IMR-90 (cell line): ENCODE measurements at regions not wholly inside any gene's neighbourhood (a gene's known extent, or its start where the extent isn't known, plus 50 kb on each side); places are given as distances from the start of the nearest gene placed in this dataset.

Source experiments
- ATAC-seq: fragments of 200-7000 bp; cut with Tn5 transposase; 2 replicates; pipeline ENCODE4 v1.9.1; 2020; ENCODE audit warnings: low read depth, mild to moderate bottlenecking, moderate library complexity
- BruUV-seq: library from RNA; stranded (reverse); fragments of 400-500 nt; replicated peaks from 2 replicates; lab custom pipeline; 2021; lab: Mats Ljungman, UMichigan
- CTCF ChIA-PET: fragments of 300-600 bp; formaldehyde crosslinking; extraction: SDS; loops from one replicate; lab custom pipeline; 2021; ENCODE audit warnings: antibody characterized with exemption; lab: Yijun Ruan, JAX
- POLR2A ChIA-PET: fragments of 300-600 bp; sonication (Branson Sonifier 250); formaldehyde crosslinking; loops from one replicate; lab custom pipeline; 2022; ENCODE audit warnings: antibody characterized with exemption; ENCODE audit not compliant: unreplicated experiment; lab: Charles Lee
- DNase-seq: peaks from one replicate; pipeline ENCODE4 v3.0.0; 2013
- H2AFZ ChIP-seq: replicated peaks from 2 replicates; pipeline ENCODE3; 2013; ENCODE audit warnings: low read length, mild to moderate bottlenecking; ENCODE audit not compliant: poor library complexity
- H2AK5ac ChIP-seq: 2 replicates; pipeline ENCODE4 v1.6.1; 2013; ENCODE audit warnings: low read depth, low read length, inconsistent platforms
- H2AK9ac ChIP-seq: replicated peaks from 2 replicates; pipeline ENCODE3; 2013; ENCODE audit warnings: mild to moderate bottlenecking, low read depth, low read length, moderate library complexity; ENCODE audit not compliant: poor library complexity
- H2BK120ac ChIP-seq: 2 replicates; pipeline ENCODE4 v1.6.1; 2013; ENCODE audit warnings: low read depth, low read length, inconsistent platforms
- H2BK15ac ChIP-seq: 3 replicates; pipeline ENCODE4 v1.6.1; 2013; ENCODE audit warnings: low read depth, low read length, inconsistent platforms
- H2BK20ac ChIP-seq: 2 replicates; pipeline ENCODE4 v1.6.1; 2013; ENCODE audit warnings: low read depth, mild to moderate bottlenecking, inconsistent platforms, low read length, moderate library complexity
- H2BK5ac ChIP-seq: 2 replicates; pipeline ENCODE4 v1.6.1; 2013; ENCODE audit warnings: mild to moderate bottlenecking, low read depth, low read length, inconsistent platforms; ENCODE audit not compliant: poor library complexity, severe bottlenecking
- H3K14ac ChIP-seq: replicated peaks from 2 replicates; pipeline ENCODE4 v1.6.1; 2013; ENCODE audit warnings: low read depth, low read length, inconsistent platforms
- H3K18ac ChIP-seq: 2 replicates; pipeline ENCODE4 v1.6.1; 2013; ENCODE audit warnings: low read depth, low read length, control low read depth
- H3K23ac ChIP-seq: 2 replicates; pipeline ENCODE4 v1.6.1; 2013; ENCODE audit warnings: low read depth, low read length, inconsistent platforms
- H3K27ac ChIP-seq: 2 replicates; pipeline ENCODE4 v1.5.1; 2013; ENCODE audit warnings: mild to moderate bottlenecking, control low read depth, low read length; ENCODE audit not compliant: insufficient read depth
- H3K27me3 ChIP-seq: 2 replicates; pipeline ENCODE4 v1.6.1; 2013; ENCODE audit warnings: low read length; ENCODE audit not compliant: control insufficient read depth, insufficient read depth
- H3K36me3 ChIP-seq: 2 replicates; pipeline ENCODE4 v1.6.1; 2013; ENCODE audit warnings: low read length, mixed read lengths; ENCODE audit not compliant: control insufficient read depth, insufficient read depth
- H3K4ac ChIP-seq: 2 replicates; pipeline ENCODE4 v1.6.1; 2013; ENCODE audit warnings: low read depth, low read length, inconsistent platforms
- H3K4me1 ChIP-seq: 2 replicates; pipeline ENCODE4 v1.6.1; 2013; ENCODE audit warnings: low read length, mixed read lengths; ENCODE audit not compliant: control insufficient read depth, insufficient read depth
- H3K4me2 ChIP-seq: 2 replicates; pipeline ENCODE4 v1.6.1; 2013; ENCODE audit warnings: low read depth, mild to moderate bottlenecking, control low read depth, low read length, moderate library complexity
- H3K4me3 ChIP-seq: 2 replicates; pipeline ENCODE4 v1.5.1; 2013; ENCODE audit warnings: low read depth, mild to moderate bottlenecking, control low read depth, low read length, moderate library complexity; ENCODE audit not compliant: insufficient read depth
- H3K56ac ChIP-seq: 2 replicates; pipeline ENCODE4 v1.6.1; 2013; ENCODE audit warnings: low read length, inconsistent platforms; ENCODE audit not compliant: insufficient read depth; ENCODE audit errors: extremely low read depth
- H3K79me1 ChIP-seq, 2 experiments: 2 replicates each; pipeline ENCODE4 v1.6.1; 2013; ENCODE audit warnings: low read length in 2 of 2, inconsistent platforms in 1 of 2, low read depth in 1 of 2
- H3K9ac ChIP-seq: 2 replicates; pipeline ENCODE4 v1.6.1; 2013; ENCODE audit warnings: low read depth, low read length, control low read depth
- H3K9me1 ChIP-seq: 2 replicates; pipeline ENCODE4 v1.6.1; 2013; ENCODE audit warnings: low read length, inconsistent platforms; ENCODE audit not compliant: insufficient read depth
- H3K9me3 ChIP-seq: 2 replicates; pipeline ENCODE4 v1.6.1; 2013; ENCODE audit warnings: low read length; ENCODE audit not compliant: control insufficient read depth, insufficient read depth
- H4K20me1 ChIP-seq: 2 replicates; pipeline ENCODE4 v1.6.1; 2013; ENCODE audit warnings: low read length, inconsistent platforms; ENCODE audit not compliant: insufficient read depth
- H4K5ac ChIP-seq: 2 replicates; pipeline ENCODE4 v1.6.1; 2013; ENCODE audit warnings: mild to moderate bottlenecking, low read depth, low read length, control low read depth
- H4K8ac ChIP-seq, 2 experiments: 2 replicates each; pipeline ENCODE4 v1.6.1; 2013; ENCODE audit warnings: low read depth in 2 of 2, low read length in 2 of 2, control low read depth in 1 of 2, inconsistent platforms in 1 of 2
- H4K91ac ChIP-seq: 2 replicates; pipeline ENCODE4 v1.6.1; 2013; ENCODE audit warnings: low read depth, low read length, inconsistent platforms; ENCODE audit not compliant: insufficient read depth
- BHLHE40 ChIP-seq: fragments of 150-350 bp; IDR thresholded peaks from 2 replicates; pipeline ENCODE4 v1.6.1; 2016; ENCODE audit warnings: mild to moderate bottlenecking, low read depth, low read length
- FOS ChIP-seq: fragments of 150-350 bp; IDR thresholded peaks from 2 replicates; pipeline ENCODE4 v1.6.1; 2016; ENCODE audit warnings: low read depth, low read length
- MAFK ChIP-seq: IDR thresholded peaks from 2 replicates; pipeline ENCODE4 v1.6.1; 2012; ENCODE audit warnings: low read depth, low read length, improper control_type of control experiment
- MAZ ChIP-seq: IDR thresholded peaks from 2 replicates; pipeline ENCODE4 v1.6.1; 2012; ENCODE audit warnings: low read depth, mild to moderate bottlenecking, low read length, improper control_type of control experiment, moderate library complexity, borderline replicate concordance
- MXI1 ChIP-seq: IDR thresholded peaks from 2 replicates; pipeline ENCODE4 v1.6.1; 2012; ENCODE audit warnings: low read depth, mild to moderate bottlenecking, low read length, moderate library complexity, borderline replicate concordance
- NFE2L2 ChIP-seq: fragments of 150-350 bp; IDR thresholded peaks from 2 replicates; pipeline ENCODE4 v1.6.1; 2016; ENCODE audit warnings: low read depth, mild to moderate bottlenecking, low read length
- POLR2A ChIP-seq: IDR thresholded peaks from 2 replicates; pipeline ENCODE4 v1.6.1; 2012; ENCODE audit warnings: mild to moderate bottlenecking, low read depth, low read length
- RAD21 ChIP-seq: IDR thresholded peaks from 2 replicates; pipeline ENCODE4 v1.6.1; 2012; ENCODE audit warnings: low read length, improper control_type of control experiment
- RCOR1 ChIP-seq: IDR thresholded peaks from 2 replicates; pipeline ENCODE4 v1.6.1; 2012; ENCODE audit warnings: mild to moderate bottlenecking, low read length, improper control_type of control experiment; ENCODE audit not compliant: insufficient replicate concordance
- RFX5 ChIP-seq: IDR thresholded peaks from 2 replicates; pipeline ENCODE4 v1.8.0; 2012; ENCODE audit warnings: low read depth, mild to moderate bottlenecking, low read length, moderate library complexity
- WGBS, 2 experiments: methylation state at CpG; one replicate each; pipeline versions ENCODE4 v1.1.5 to v1.1.7; 2013; ENCODE audit warnings: missing lambda C conversion rate in 2 of 2; ENCODE audit not compliant: insufficient read length in 1 of 2; ENCODE audit errors: extremely low coverage in 2 of 2; 5-methylcytosine and 5-hydroxymethylcytosine counted together
- dilution Hi-C: fragments of 300-500 bp; cut with HindIII; formaldehyde crosslinking; loops from one replicate; pipeline ENCODE4 v1.14.3; 2018; ENCODE audit warnings: low sequenced_read_pairs; ENCODE audit not compliant: unreplicated experiment
- in situ Hi-C: fragments of 300-500 bp; cut with MboI; formaldehyde crosslinking; loops from 3 replicates; pipeline ENCODE4 v1.14.3; 2019; ENCODE audit warnings: low sequenced_read_pairs, inconsistent platforms, mixed read lengths
- intact Hi-C: fragments of 100-400 bp; cut with micrococcal nuclease; formaldehyde crosslinking; loops from 2 replicates; pipeline ENCODE4 v1.10.0; 2022
- TF ChIP-seq, protein P1 (sequence below): conservative IDR thresholded peaks from 2 replicates; pipeline ENCODE4 v1.5.1; 2012; ENCODE audit warnings: mild to moderate bottlenecking, low read depth, low read length, improper control_type of control experiment
- TF ChIP-seq, protein P2 (sequence below): fragments of 150-350 bp; IDR thresholded peaks from 2 replicates; pipeline ENCODE4 v1.6.1; 2016; ENCODE audit warnings: low read depth, mild to moderate bottlenecking, low read length, moderate library complexity, borderline replicate concordance
- TF ChIP-seq, protein P3 (sequence below): fragments of 150-350 bp; IDR thresholded peaks from 2 replicates; pipeline ENCODE4 v1.6.1; 2017; ENCODE audit warnings: mild to moderate bottlenecking, antibody characterized with exemption, low read length, low read depth

DNA sequence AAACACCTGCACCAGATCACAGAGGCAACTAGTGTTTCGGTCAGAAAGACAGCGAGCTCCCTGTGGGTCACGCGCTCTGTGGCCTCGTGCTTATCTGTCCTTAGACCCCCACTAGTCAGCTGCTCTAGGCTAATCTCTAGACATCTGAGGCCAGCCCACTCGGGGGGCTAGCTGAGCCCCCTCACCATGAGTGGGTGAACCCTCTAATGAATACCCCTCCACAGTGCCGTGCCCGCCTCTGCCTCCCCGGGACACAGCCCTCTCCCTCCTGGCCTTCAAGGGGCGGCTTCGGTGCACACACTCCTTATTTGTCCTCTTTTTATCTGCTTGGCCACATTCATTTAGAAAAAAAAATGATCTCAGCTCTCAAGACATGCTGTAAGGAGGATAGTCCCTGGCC, 320.1 kb downstream of the C16orf95 start:
- CTCF ChIA-PET: no interaction called here
- no TSS peak for BruUV-seq

More for the DNA sequence above, 320.1 kb downstream of the C16orf95 start:
- DNase-seq (no peak), ATAC-seq (no peak)
- H2BK15ac ChIP-seq: no peak overlapping the region
- H3K79me1 ChIP-seq: no peaks in the 10 kb centered on the region
- intact Hi-C loops (no loop called here), in situ Hi-C loops (no loop called here), dilution Hi-C loops (no loop called here)
- no peak overlapping the region for H3K23ac ChIP-seq
- no peak overlapping the region for H4K5ac ChIP-seq
- H3K9me3 ChIP-seq: peaks cover 2% of the 10 kb centered on the region; the same call in 1 of the 2 replicates
- H3K27me3 ChIP-seq: no peaks in the 10 kb centered on the region
- H3K56ac ChIP-seq: no peak overlapping the region
- WGBS, 2 experiments: no CpG with 5 or more reads among the region's 11 CpGs
- H3K4me1 ChIP-seq: peaks cover 7% of the 10 kb centered on the region
- no peak overlapping the region for H4K91ac ChIP-seq
- TF ChIP-seq RCOR1 (no peak), MAFK (no peak), NFE2L2 (no peak), RAD21 (no peak), MXI1 (no peak), FOS (no peak), POLR2A (no peak), RFX5 (no peak), BHLHE40 (no peak), MAZ (no peak)
- TF ChIP-seq, protein P1, sequence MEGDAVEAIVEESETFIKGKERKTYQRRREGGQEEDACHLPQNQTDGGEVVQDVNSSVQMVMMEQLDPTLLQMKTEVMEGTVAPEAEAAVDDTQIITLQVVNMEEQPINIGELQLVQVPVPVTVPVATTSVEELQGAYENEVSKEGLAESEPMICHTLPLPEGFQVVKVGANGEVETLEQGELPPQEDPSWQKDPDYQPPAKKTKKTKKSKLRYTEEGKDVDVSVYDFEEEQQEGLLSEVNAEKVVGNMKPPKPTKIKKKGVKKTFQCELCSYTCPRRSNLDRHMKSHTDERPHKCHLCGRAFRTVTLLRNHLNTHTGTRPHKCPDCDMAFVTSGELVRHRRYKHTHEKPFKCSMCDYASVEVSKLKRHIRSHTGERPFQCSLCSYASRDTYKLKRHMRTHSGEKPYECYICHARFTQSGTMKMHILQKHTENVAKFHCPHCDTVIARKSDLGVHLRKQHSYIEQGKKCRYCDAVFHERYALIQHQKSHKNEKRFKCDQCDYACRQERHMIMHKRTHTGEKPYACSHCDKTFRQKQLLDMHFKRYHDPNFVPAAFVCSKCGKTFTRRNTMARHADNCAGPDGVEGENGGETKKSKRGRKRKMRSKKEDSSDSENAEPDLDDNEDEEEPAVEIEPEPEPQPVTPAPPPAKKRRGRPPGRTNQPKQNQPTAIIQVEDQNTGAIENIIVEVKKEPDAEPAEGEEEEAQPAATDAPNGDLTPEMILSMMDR: no peak
- TF ChIP-seq, protein P2, sequence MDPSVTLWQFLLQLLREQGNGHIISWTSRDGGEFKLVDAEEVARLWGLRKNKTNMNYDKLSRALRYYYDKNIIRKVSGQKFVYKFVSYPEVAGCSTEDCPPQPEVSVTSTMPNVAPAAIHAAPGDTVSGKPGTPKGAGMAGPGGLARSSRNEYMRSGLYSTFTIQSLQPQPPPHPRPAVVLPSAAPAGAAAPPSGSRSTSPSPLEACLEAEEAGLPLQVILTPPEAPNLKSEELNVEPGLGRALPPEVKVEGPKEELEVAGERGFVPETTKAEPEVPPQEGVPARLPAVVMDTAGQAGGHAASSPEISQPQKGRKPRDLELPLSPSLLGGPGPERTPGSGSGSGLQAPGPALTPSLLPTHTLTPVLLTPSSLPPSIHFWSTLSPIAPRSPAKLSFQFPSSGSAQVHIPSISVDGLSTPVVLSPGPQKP: no peak
- TF ChIP-seq, protein P3, sequence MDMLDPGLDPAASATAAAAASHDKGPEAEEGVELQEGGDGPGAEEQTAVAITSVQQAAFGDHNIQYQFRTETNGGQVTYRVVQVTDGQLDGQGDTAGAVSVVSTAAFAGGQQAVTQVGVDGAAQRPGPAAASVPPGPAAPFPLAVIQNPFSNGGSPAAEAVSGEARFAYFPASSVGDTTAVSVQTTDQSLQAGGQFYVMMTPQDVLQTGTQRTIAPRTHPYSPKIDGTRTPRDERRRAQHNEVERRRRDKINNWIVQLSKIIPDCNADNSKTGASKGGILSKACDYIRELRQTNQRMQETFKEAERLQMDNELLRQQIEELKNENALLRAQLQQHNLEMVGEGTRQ: no peak
- no peaks in the 10 kb centered on the region for H3K36me3 ChIP-seq
- no peak overlapping the region for H3K14ac ChIP-seq
- H3K4me2 ChIP-seq: no peak overlapping the region
- no peak overlapping the region for H4K8ac ChIP-seq
- H2BK120ac ChIP-seq: no peak overlapping the region; the same call in 1 of the 2 replicates
- no peak overlapping the region for H3K4me3 ChIP-seq
- H2AK9ac ChIP-seq: no peak overlapping the region
- no peaks in the 10 kb centered on the region for H4K20me1 ChIP-seq
- no peak overlapping the region for H2BK5ac ChIP-seq
- H2BK20ac ChIP-seq: no peak overlapping the region
- no peak overlapping the region for H3K18ac ChIP-seq
- H3K4ac ChIP-seq: peak overlapping the region; percentile 29; the same call in 1 of the 2 replicates
- POLR2A ChIA-PET: no interaction called here
- no peak overlapping the region for H3K9ac ChIP-seq
- peaks cover 33% of the 10 kb centered on the region for H3K9me1 ChIP-seq
- H2AFZ ChIP-seq: no peak overlapping the region
- no peak overlapping the region for H3K27ac ChIP-seq
- 0 out of 2 replicates have a peak overlapping the region, but pooled peaks have one; percentile 30 for H2AK5ac ChIP-seq
